Limb (tissue), 2 donors: ENCODE measurements at regions not wholly inside any gene's neighbourhood (a gene's known extent, or its start where the extent isn't known, plus 50 kb on each side); places are given as distances from the start of the nearest gene placed in this dataset.
"Not testable (repeated sequence)": the region's sequence is repeated elsewhere in the genome, so short reads cannot be mapped to it uniquely, and the experiment has no call there.

Experiments
- DNase-seq, 2 donors: peaks; one replicate each; pipeline ENCODE4 v3.0.0-alpha.2; 2016; ENCODE audit errors: extremely low spot score in 2 of 2

DNA sequence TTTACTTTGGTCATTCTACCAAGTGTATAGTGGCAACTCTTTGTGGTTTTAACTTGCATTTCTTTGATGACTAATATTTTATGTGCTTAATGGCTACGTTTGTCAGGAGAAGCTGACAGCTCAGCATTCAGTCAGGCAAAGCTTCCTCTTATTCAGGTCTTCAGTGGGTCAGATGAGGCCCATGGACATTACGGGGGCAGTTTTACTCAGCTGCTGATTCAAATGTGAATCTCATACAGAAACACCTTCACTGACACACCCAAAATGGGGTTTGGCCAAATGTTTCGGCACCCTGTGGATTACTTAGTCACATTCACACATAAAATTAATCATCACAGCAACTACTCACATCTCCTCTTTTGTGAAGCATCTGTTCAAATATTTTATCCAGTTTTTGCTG lies 104.9 kb upstream of the PLD5 start:
- DNase-seq = no peak

DNA sequence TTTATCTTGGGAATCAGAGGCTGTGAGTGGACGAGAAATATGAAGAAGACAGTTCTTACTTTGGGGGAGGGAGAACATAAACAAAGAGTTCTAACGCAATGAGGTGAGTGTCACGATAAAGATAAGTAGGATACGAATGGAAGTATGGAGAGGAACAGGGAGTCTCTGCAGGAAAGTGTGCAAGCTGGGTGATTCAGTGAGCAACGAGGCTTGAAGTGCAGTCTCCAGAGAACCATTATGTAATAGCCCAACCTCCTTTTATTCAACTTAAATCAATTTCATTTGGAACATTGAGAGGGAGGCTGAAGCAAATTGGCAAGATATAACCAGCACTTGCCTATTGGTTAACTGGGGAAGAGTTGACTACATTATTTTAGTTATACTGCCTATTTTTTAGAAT lies 99.3 kb upstream of the PLD5 start:
- DNase-seq = no peak

DNA sequence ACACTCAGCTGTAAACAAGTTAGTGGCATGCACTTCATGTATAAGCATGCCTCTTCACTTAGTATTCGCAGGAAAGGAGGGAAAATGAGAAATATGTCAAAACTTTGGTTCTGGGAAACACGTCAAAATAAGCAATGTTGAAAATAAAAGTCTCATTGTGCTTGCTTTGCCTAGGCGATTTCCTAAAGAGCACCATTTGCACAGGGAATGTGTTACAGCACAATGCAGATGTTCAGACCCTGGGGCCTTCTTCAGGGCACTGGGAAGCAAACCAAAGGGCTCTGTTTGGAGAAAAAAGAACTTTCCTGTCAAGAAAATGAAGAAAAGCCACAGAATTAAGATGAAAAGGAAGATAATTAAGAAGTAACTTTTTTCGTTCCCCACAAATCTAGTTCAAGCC lies 98.6 kb upstream of the PLD5 start:
- DNase-seq = no peak

DNA sequence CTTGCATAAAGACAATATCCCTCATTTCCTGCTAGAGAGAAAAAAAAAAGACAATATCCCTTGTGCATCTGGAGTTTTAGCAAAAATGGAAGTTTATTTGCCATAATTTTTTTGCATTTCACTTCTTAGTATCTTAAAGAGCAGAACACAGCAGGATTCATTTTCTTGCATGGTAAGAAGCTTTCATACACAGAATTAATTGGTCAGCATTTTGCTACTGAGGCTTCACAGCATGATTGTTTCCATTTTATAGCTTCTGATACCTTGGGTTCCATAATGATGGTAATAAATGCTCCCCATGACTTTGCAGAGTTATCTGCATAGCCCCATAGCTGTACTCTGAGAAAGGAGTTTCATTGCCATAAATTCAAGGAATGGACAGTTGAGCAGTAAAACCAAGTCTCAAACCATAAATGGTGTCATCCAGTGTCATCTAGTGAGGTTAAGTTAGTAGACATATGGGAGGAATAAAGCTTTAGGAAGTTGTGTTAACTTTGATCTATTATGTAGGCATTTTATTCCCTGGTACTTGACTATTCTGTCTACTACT lies 88.8 kb upstream of the PLD5 start:
- no peak for DNase-seq

DNA sequence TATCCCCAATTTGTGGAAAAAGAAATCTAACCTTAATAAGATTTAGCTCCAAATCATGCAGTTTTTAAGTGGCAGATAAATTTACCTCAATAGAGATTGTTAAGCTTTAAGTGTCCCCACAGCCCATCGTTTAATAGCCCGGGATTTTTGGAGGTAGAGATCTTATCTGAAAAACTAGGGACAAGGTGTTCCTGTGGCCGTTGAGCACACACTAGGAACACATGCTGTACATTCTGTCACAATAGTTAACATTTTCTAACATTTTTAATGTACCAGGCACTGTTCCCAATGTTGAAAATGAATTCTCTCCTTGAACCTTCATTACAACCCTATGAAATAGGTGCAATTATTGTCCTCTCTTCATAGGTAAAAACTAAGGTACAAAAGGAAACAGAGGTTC lies 85.7 kb upstream of the PLD5 start:
- no peak for DNase-seq

- no peak for DNase-seq
Observed at GRCh38 chr1:242605521-242605920, 81.0 kb upstream of the PLD5 start.

- no peak for DNase-seq
Observed at GRCh38 chr1:242602001-242602400, 77.5 kb upstream of the PLD5 start.

- not testable (repeated sequence) for DNase-seq
Observed at GRCh38 chr1:242593756-242594155, 69.3 kb upstream of the PLD5 start.

DNA sequence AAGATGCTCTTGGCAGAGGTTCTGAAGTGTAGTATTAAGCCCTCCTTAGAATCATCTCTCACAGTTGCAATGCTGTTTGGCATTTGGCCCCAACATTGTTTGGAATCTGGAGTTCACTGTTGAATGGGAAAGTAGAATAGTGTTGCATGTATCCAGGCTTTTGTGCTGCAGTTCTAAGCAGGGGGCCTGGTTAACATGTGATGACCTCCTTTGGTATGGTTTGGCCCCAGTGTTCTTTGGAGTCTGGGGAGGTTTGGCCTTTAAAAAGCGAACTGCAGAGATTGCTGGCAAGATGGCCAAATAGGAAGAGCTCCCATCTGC lies 61.8 kb upstream of the PLD5 start:
- no peak for DNase-seq

DNA sequence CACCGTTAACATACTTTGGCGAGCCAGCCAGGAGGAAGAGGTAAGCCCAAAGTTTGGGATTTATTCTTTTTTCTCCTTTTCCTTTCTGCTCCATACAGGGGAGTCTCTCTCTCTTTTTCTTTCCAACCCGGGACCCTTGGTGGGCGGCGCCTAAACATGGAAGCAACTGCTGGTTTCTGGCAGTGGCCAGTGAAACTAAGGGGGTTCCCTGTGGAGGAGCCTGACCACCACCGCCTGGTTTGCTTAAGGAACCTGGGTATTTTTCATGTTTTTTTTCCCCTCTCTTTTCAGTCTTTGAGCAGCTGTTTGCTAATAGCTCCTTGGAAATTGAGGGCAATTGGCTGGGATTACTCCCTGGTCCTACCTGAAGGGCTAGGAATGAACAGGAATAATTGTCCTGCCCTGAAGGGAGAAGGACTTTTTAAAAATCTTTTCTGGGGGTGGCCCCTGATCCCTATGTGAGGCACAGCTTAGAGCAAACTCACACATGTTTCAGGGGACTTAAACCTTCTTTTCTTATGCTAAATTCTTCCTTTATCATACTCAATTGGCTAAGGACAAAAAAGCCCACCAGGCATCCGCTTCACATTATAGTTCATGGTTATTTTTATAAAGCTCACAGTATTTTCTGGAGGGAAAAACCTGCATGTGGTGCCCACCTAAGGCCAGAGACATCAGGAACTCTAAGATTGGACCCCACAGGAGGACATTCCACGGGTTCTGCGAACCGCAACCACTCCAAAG lies 61.3 kb upstream of the PLD5 start:
- no peak for DNase-seq

- no peak for DNase-seq
Observed at GRCh38 chr1:242582669-242583068, 58.2 kb upstream of the PLD5 start.

DNA sequence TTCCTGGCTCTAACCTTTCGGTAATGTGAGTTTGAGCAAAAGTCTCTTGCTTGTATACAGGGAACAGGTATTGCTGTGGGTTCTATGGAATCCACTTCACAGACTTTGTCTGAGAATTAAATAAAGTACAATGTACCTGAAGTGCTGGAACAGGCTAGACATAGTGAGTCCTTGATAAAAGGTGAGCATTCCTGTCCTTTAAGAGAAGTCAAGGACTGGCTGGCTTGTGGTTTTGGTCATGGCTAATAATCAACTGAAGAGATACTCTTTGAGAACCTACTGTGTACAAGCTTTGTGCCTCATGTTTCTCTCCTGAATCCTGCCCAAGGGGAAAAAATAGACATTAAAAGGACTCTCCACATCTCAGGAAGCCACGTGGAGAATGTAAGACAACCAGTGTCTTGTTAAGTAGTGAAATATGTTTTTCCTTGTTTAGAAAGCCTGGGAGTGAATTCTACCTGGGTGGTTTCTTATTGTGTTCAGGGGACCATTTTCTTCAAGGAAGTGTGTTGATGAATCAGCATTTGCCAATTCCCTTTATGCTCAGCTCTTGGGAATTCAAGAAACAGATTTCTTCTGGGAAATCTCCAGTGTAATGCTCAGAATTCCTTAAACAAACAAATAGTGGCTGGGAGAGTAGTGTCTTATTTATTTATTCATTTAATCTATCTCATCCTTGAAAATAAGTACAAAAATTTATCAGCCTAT lies 55.2 kb upstream of the PLD5 start:
- DNase-seq = no peak
